A549 (cell line): ENCODE measurements at regions not wholly inside any gene's neighbourhood (a gene's known extent, or its start where the extent isn't known, plus 50 kb on each side); places are given as distances from the start of the nearest gene placed in this dataset.

Source experiments
- GATA3 ChIP-seq: IDR thresholded peaks from 2 replicates; pipeline ENCODE4 v1.6.1; 2012; ENCODE audit warnings: borderline replicate concordance
- POLR2A ChIP-seq: IDR thresholded peaks from 2 replicates; pipeline ENCODE4 v1.6.1; 2012; ENCODE audit warnings: mild to moderate bottlenecking, low read length
- RNF2 ChIP-seq: fragments of 200-600 bp; sonication (generic); IDR thresholded peaks from 2 replicates; pipeline ENCODE4 v1.6.1; 2016; ENCODE audit warnings: low read depth, mild to moderate bottlenecking, antibody characterized with exemption, moderate library complexity, borderline replicate concordance
- TP53 ChIP-seq: fragments of 250-450 bp; sonication (Bioruptor Pico); IDR thresholded peaks from 2 replicates; pipeline ENCODE4 v1.5.0; 2021; ENCODE audit warnings: mild to moderate bottlenecking, moderate library complexity
- TF ChIP-seq, protein P1 (sequence below): fragments of >200 bp; sonication (Bioruptor Twin); formaldehyde crosslinking; IDR thresholded peaks from 3 replicates; pipeline ENCODE4 v1.5.1; 2016

DNA sequence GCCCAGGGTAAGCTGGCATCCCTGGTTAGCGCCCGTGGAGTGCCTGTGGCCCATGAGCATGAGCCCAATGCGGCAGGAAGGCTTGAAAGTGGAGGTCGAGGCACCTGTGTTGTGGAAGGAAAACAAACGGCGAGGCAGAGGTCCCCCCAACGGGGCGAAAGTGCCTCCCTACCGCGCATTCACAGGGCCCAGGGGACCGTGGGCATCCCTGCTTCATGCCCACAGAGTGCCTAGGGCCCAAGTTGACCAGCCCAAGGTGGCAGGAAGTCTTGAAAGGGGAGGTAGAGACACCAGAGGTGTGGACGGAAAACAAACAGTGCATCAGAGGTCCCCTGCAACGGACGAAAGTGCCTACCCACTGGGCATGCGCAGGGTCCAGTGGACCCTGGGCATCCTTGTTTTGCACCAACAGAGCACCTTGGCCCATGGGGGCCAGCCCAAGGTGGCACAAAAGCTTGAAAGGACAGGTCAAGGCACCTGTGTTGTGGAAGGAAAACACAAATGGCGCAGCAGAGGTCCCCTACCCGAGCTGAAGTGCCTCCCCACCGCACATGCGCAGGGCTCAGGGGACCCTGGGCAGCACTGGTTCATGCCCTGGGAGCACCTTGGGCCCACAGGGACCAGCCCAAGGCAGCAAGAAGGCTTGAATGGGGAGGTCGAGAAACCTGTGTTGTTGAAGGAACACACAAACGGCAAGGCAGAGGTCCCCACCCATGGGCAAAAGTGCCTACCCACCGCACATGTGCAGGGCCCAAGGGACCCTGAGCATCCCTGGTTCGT, 377.5 kb downstream of the ALG10 start:
- no peak for TF ChIP-seq POLR2A
- no peak for TF ChIP-seq GATA3
- no peak for TF ChIP-seq TP53 (CRISPR knock-in tag)
- TF ChIP-seq RNF2: no peak
- TF ChIP-seq, protein P1, sequence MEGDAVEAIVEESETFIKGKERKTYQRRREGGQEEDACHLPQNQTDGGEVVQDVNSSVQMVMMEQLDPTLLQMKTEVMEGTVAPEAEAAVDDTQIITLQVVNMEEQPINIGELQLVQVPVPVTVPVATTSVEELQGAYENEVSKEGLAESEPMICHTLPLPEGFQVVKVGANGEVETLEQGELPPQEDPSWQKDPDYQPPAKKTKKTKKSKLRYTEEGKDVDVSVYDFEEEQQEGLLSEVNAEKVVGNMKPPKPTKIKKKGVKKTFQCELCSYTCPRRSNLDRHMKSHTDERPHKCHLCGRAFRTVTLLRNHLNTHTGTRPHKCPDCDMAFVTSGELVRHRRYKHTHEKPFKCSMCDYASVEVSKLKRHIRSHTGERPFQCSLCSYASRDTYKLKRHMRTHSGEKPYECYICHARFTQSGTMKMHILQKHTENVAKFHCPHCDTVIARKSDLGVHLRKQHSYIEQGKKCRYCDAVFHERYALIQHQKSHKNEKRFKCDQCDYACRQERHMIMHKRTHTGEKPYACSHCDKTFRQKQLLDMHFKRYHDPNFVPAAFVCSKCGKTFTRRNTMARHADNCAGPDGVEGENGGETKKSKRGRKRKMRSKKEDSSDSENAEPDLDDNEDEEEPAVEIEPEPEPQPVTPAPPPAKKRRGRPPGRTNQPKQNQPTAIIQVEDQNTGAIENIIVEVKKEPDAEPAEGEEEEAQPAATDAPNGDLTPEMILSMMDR: no peak
